GM18505 (cell line): ENCODE measurements at regions not wholly inside any gene's neighbourhood (a gene's known extent, or its start where the extent isn't known, plus 50 kb on each side); places are given as distances from the start of the nearest gene placed in this dataset.

Source experiments
- ATAC-seq: cut with Tn5 transposase; IDR thresholded peaks from one replicate; pipeline ENCODE4 v1.9.1; 2021; ENCODE audit not compliant: unreplicated experiment
- POLR2A ChIP-seq: IDR thresholded peaks from 4 replicates; pipeline ENCODE4 v1.6.1; 2011; ENCODE audit warnings: borderline replicate concordance; ENCODE audit not compliant: insufficient read depth, insufficient read length; ENCODE audit errors: extremely low read depth

GRCh38 chr2:212695426-212695825, 156.8 kb upstream of the ERBB4 start:
- no peak for TF ChIP-seq POLR2A
- ATAC-seq: no peak

- TF ChIP-seq POLR2A: no peak
- ATAC-seq: no peak
Observed at GRCh38 chr2:212694398-212694797, 155.8 kb upstream of the ERBB4 start.

- ATAC-seq: no peak
- no peak for TF ChIP-seq POLR2A
Observed at GRCh38 chr2:212692466-212692865, 153.9 kb upstream of the ERBB4 start.

GRCh38 chr2:212686285-212686895, 147.8 kb upstream of the ERBB4 start:
- TF ChIP-seq POLR2A: no peak
- ATAC-seq: peak; percentile 58

GRCh38 chr2:212683346-212684097, 144.9 kb upstream of the ERBB4 start:
- TF ChIP-seq POLR2A: no peak

GRCh38 chr2:212682937-212683336, 144.3 kb upstream of the ERBB4 start:
- ATAC-seq: no peak

More at GRCh38 chr2:212683346-212684097, 144.9 kb upstream of the ERBB4 start:
- no peak for ATAC-seq

GRCh38 chr2:212677466-212677865, 138.9 kb upstream of the ERBB4 start:
- TF ChIP-seq POLR2A: no peak
- ATAC-seq: no peak

More at GRCh38 chr2:212682937-212683336, 144.3 kb upstream of the ERBB4 start:
- no peak for TF ChIP-seq POLR2A

GRCh38 chr2:212672186-212672585, 133.6 kb upstream of the ERBB4 start:
- no peak for TF ChIP-seq POLR2A
- no peak for ATAC-seq

- no peak for TF ChIP-seq POLR2A
- no peak for ATAC-seq
Observed at GRCh38 chr2:212669761-212670160, 131.2 kb upstream of the ERBB4 start.

- no peak for ATAC-seq
- TF ChIP-seq POLR2A: no peak
Observed at GRCh38 chr2:212667751-212668316, 129.2 kb upstream of the ERBB4 start.

- TF ChIP-seq POLR2A: no peak
- ATAC-seq: no peak
Observed at GRCh38 chr2:212665948-212666347, 127.3 kb upstream of the ERBB4 start.

GRCh38 chr2:212659441-212659840, 120.8 kb upstream of the ERBB4 start:
- ATAC-seq: no peak

GRCh38 chr2:212649646-212650045, 111.0 kb upstream of the ERBB4 start:
- ATAC-seq: no peak
- TF ChIP-seq POLR2A: no peak

More at GRCh38 chr2:212659441-212659840, 120.8 kb upstream of the ERBB4 start:
- no peak for TF ChIP-seq POLR2A
